Right lobe of liver (tissue), 6 donors: ENCODE measurements at regions not wholly inside any gene's neighbourhood (a gene's known extent, or its start where the extent isn't known, plus 50 kb on each side); places are given as distances from the start of the nearest gene placed in this dataset.
"Not testable (repeated sequence)": the region's sequence is repeated elsewhere in the genome, so short reads cannot be mapped to it uniquely, and the experiment has no call there.

Experiments
- ATAC-seq, 4 donors: fragments of 200-7000 bp; cut with Tn5 transposase; one replicate each; pipeline ENCODE4 v1.9.1; 2020; ENCODE audit warnings: mild to moderate bottlenecking in 4 of 4, moderate library complexity in 4 of 4
- DNase-seq, 3 donors: peaks; one replicate each; pipeline ENCODE4 v3.0.0-alpha.2; 2020
- H3K27ac ChIP-seq, 3 donors: fragments of 200-600 bp; one replicate each; pipeline ENCODE4 v1.8.0; 2022
- H3K27me3 ChIP-seq, 2 donors: fragments of 200-600 bp; one replicate each; pipeline ENCODE4 v1.8.0; 2022
- H3K36me3 ChIP-seq, 4 donors: fragments of 200-600 bp; sonication (generic) in 1 of 4; one replicate each; pipeline versions ENCODE4 v1.5.1 to v1.8.0; 2017 to 2022; ENCODE audit warnings: control low read depth in 1 of 4
- H3K4me1 ChIP-seq, 4 donors: fragments of 200-600 bp; sonication (generic) in 1 of 4; one replicate each; pipeline versions ENCODE4 v1.5.1 to v1.8.0; 2017 to 2022; ENCODE audit warnings: control low read depth in 1 of 4
- H3K4me3 ChIP-seq, 3 donors: fragments of 200-600 bp; one replicate each; pipeline ENCODE4 v1.8.0; 2022
- H3K9me3 ChIP-seq, 4 donors: fragments of 200-600 bp; sonication (generic) in 1 of 4; one replicate each; pipeline versions ENCODE4 v1.5.1 to v1.8.0; 2017 to 2022; ENCODE audit warnings: control low read depth in 1 of 4
- CTCF ChIP-seq, 4 donors: fragments of 200-600 bp in 3 of 4; fragments of 450-650 bp in 1 of 4; IDR thresholded peaks; one replicate each; pipeline versions ENCODE4 v1.5.1 to v1.8.0; 2016 to 2022; ENCODE audit warnings: antibody characterized with exemption in 4 of 4, mild to moderate bottlenecking in 2 of 4
- POLR2A ChIP-seq: fragments of 450-650 bp; IDR thresholded peaks from one replicate; pipeline ENCODE4 v1.6.1; 2017; ENCODE audit warnings: antibody characterized with exemption, mild to moderate bottlenecking
- WGBS: methylation state at CpG from one replicate; pipeline ENCODE4 v1.1.6; 2018; ENCODE audit warnings: low coverage, low lambda C conversion rate; ENCODE audit not compliant: insufficient coverage; ENCODE audit errors: missing lambda C conversion rate; 5-methylcytosine and 5-hydroxymethylcytosine counted together
- intact Hi-C, 2 donors: fragments of 100-400 bp; cut with DNase I; formaldehyde crosslinking; loops; one replicate each; pipeline versions ENCODE4 v1.11.2 to v1.14.1; 2022
- donor health status: DM: no; HTN: yes; CAD: no.
- donor health status: DM: no; HTN: no; CAD: no.
- donor health status: DM: no; HTN: no; CAD: no.
- donor health status: DM: no; HTN: yes; CAD: no.
- donor health status: DM: no; HTN: yes; CAD: no.

- Histone ChIP-seq H3K4me1 (peaks cover 0 to 8% (median 2%) of the 10 kb centered on the region in 4 donors), H3K36me3 (no peaks in the 10 kb centered on the region), H3K27me3 (no peaks in the 10 kb centered on the region), H3K27ac (no peak overlapping the region), H3K4me3 (no peak overlapping the region), H3K9me3 (no peaks in the 10 kb centered on the region)
- TF ChIP-seq POLR2A (no peak), CTCF (IDR thresholded peaks at IDR 0.05) (no peak)
- DNase-seq (no peak), ATAC-seq (no peak)
- intact Hi-C loops: no loop called here
- WGBS: 92% methylated on average over 4 of the region's 4 CpGs
Observed at GRCh38 chrX:3820167-3820566, 106.7 kb upstream of the PRKX start.

GRCh38 chrX:3817480-3817879 is 104.0 kb upstream of the PRKX start:
- H3K27me3 ChIP-seq, H3K4me3 ChIP-seq, H3K9me3 ChIP-seq, H3K36me3 ChIP-seq, intact Hi-C loops, H3K4me1 ChIP-seq: not testable (repeated sequence)
- ATAC-seq: peak in 1 of 4 donors; percentile 13
- peak overlapping the region in 2 of 3 donors; percentile 95 to 98 for H3K27ac ChIP-seq
- peak; percentile 20 for TF ChIP-seq POLR2A
- WGBS: 51% methylated on average over 5 of the region's 5 CpGs
- peak in 1 of 3 donors; percentile 57 for DNase-seq

GRCh38 chrX:3815896-3816664 is 102.6 kb upstream of the PRKX start:
- Histone ChIP-seq H3K27me3 (no peaks in the 10 kb centered on the region), H3K4me3 (peak overlapping the region; percentile 61 to 74 (median 71)), H3K27ac (peak overlapping the region; percentile 95 to 98 (median 98)), H3K4me1 (peaks cover 0 to 8% (median 2%) of the 10 kb centered on the region in 4 donors), H3K36me3 (no peaks in the 10 kb centered on the region), H3K9me3 (no peaks in the 10 kb centered on the region)
- WGBS: 3% methylated on average over 11 of the region's 50 CpGs
- ATAC-seq: peak; percentile 42 to 64 (median 54)
- peak; percentile 74 to 77 (median 77) for DNase-seq
- intact Hi-C loops: no loop called here
- peak in 2 of 4 donors; percentile 13 to 14 for TF ChIP-seq CTCF (IDR thresholded peaks at IDR 0.05)
- TF ChIP-seq POLR2A: peak; percentile 60

GRCh38 chrX:3811331-3812311 is 98.2 kb upstream of the PRKX start:
- Histone ChIP-seq H3K27ac (no peak overlapping the region), H3K9me3 (no peaks in the 10 kb centered on the region), H3K27me3 (no peaks in the 10 kb centered on the region), H3K4me1 (peaks cover 0 to under 1% (median 0%) of the 10 kb centered on the region in 4 donors), H3K4me3 (no peak overlapping the region), H3K36me3 (no peaks in the 10 kb centered on the region)
- intact Hi-C loops: no loop called here
- DNase-seq (no peak), ATAC-seq (no peak)
- TF ChIP-seq CTCF (IDR thresholded peaks at IDR 0.05) (peak; percentile 39 to 56 (median 51)), POLR2A (no peak)
- WGBS: 17% methylated on average over 15 of the region's 16 CpGs
